ENCODE measurements at regions not wholly inside any gene's neighbourhood (a gene's known extent, or its start where the extent isn't known, plus 50 kb on each side); places are given as distances from the start of the nearest gene placed in this dataset.
A peak's percentile ranks its signal among the peaks of the same experiment; 100 is the strongest.

- peaks cover 3% of the 10 kb centered on the region for H3K36me3 Mint-ChIP-seq (ENCODE audit: low read depth, unreplicated experiment)
- DNase-seq (ENCODE audit: low spot score): no peak
Observed at GRCh38 chr2:217204358-217204757, 344.5 kb upstream of the TNP1 start.

GRCh38 chr2:217203086-217203485, 343.2 kb upstream of the TNP1 start:
- H3K27me3 Mint-ChIP-seq (ENCODE audit: unreplicated experiment): no peaks in the 10 kb centered on the region
- DNase-seq (ENCODE audit: low spot score): no peak
- no peak overlapping the region for H3K4me3 Mint-ChIP-seq (ENCODE audit: unreplicated experiment)
- H3K36me3 Mint-ChIP-seq (ENCODE audit: low read depth, unreplicated experiment): peaks cover 3% of the 10 kb centered on the region
- no peak overlapping the region for H3K27ac Mint-ChIP-seq (ENCODE audit: unreplicated experiment)
- H3K9me3 Mint-ChIP-seq (ENCODE audit: unreplicated experiment): no peaks in the 10 kb centered on the region
- peaks cover 23% of the 10 kb centered on the region for H3K4me1 Mint-ChIP-seq (ENCODE audit: unreplicated experiment)
- no peak for TF ChIP-seq CTCF (IDR thresholded peaks at IDR 0.05; ENCODE audit: unreplicated experiment)

More at GRCh38 chr2:217204358-217204757, 344.5 kb upstream of the TNP1 start:
- peaks cover 16% of the 10 kb centered on the region for H3K4me1 Mint-ChIP-seq (ENCODE audit: unreplicated experiment)
- H3K4me3 Mint-ChIP-seq (ENCODE audit: unreplicated experiment): no peak overlapping the region
- no peaks in the 10 kb centered on the region for H3K27me3 Mint-ChIP-seq (ENCODE audit: unreplicated experiment)
- TF ChIP-seq CTCF (IDR thresholded peaks at IDR 0.05; ENCODE audit: unreplicated experiment): no peak
- no peak overlapping the region for H3K27ac Mint-ChIP-seq (ENCODE audit: unreplicated experiment)
- no peaks in the 10 kb centered on the region for H3K9me3 Mint-ChIP-seq (ENCODE audit: unreplicated experiment)

- Mint-ChIP-seq H3K36me3 (ENCODE audit: low read depth, unreplicated experiment) (peaks cover 2% of the 10 kb centered on the region), H3K27me3 (ENCODE audit: unreplicated experiment) (no peaks in the 10 kb centered on the region), H3K9me3 (ENCODE audit: unreplicated experiment) (no peaks in the 10 kb centered on the region), H3K4me3 (ENCODE audit: unreplicated experiment) (no peak overlapping the region), H3K4me1 (ENCODE audit: unreplicated experiment) (peaks cover 19% of the 10 kb centered on the region), H3K27ac (ENCODE audit: unreplicated experiment) (peak overlapping the region; percentile 54)
- no peak for TF ChIP-seq CTCF (IDR thresholded peaks at IDR 0.05; ENCODE audit: unreplicated experiment)
- DNase-seq (ENCODE audit: low spot score): no peak
Observed at GRCh38 chr2:217199255-217199630, 339.4 kb upstream of the TNP1 start.

- no peaks in the 10 kb centered on the region for H3K36me3 Mint-ChIP-seq (ENCODE audit: low read depth, unreplicated experiment)
- peaks cover 19% of the 10 kb centered on the region for H3K4me1 Mint-ChIP-seq (ENCODE audit: unreplicated experiment)
Observed at GRCh38 chr2:217195658-217196446, 336.0 kb upstream of the TNP1 start.

More at GRCh38 chr2:217195658-217196446, 336.0 kb upstream of the TNP1 start:
- DNase-seq (ENCODE audit: low spot score): no peak
- no peak for TF ChIP-seq CTCF (IDR thresholded peaks at IDR 0.05; ENCODE audit: unreplicated experiment)
- no peaks in the 10 kb centered on the region for H3K27me3 Mint-ChIP-seq (ENCODE audit: unreplicated experiment)
- H3K27ac Mint-ChIP-seq (ENCODE audit: unreplicated experiment): no peak overlapping the region
- no peaks in the 10 kb centered on the region for H3K9me3 Mint-ChIP-seq (ENCODE audit: unreplicated experiment)
- H3K4me3 Mint-ChIP-seq (ENCODE audit: unreplicated experiment): no peak overlapping the region
